Tibial artery (tissue), 4 donors: ENCODE measurements at regions not wholly inside any gene's neighbourhood (a gene's known extent, or its start where the extent isn't known, plus 50 kb on each side); places are given as distances from the start of the nearest gene placed in this dataset.

Source experiments
- DNase-seq, 2 donors: peaks; one replicate each; pipeline ENCODE4 v3.0.0-alpha.2; 2019
- H3K27ac ChIP-seq, 2 donors: fragments of 200-600 bp; sonication (generic) in 1 of 2; 1 replicate in 1 of 2; 2 replicates in 1 of 2; pipeline ENCODE4 v1.5.1; 2018 to 2019; ENCODE audit warnings: mild to moderate bottlenecking in 1 of 2
- H3K27me3 ChIP-seq, 2 donors: fragments of 200-600 bp; sonication (generic) in 1 of 2; one replicate each; pipeline versions ENCODE4 v1.5.1 to v1.6.0; 2016 to 2019
- H3K36me3 ChIP-seq, 3 donors: fragments of 200-600 bp; sonication (generic) in 2 of 3; one replicate each; pipeline ENCODE4 v1.5.1; 2016 to 2019; ENCODE audit warnings: mild to moderate bottlenecking in 2 of 3
- H3K4me1 ChIP-seq, 4 donors: fragments of 200-600 bp; sonication (generic) in 2 of 4; 1 replicate in 3 of 4; 2 replicates in 1 of 4; pipeline ENCODE4 v1.5.1; 2016 to 2019
- H3K4me3 ChIP-seq, 2 donors: fragments of 200-600 bp; sonication (generic) in 1 of 2; 1 replicate in 1 of 2; 2 replicates in 1 of 2; pipeline ENCODE4 v1.5.1; 2018 to 2019; ENCODE audit warnings: mild to moderate bottlenecking in 2 of 2
- H3K9me3 ChIP-seq, 3 donors: fragments of 200-600 bp; sonication (generic) in 1 of 3; one replicate each; pipeline ENCODE4 v1.5.1; 2016 to 2019
- intact Hi-C: fragments of 100-400 bp; cut with DNase I; formaldehyde crosslinking; loops from one replicate; pipeline ENCODE4 v1.15.0; 2023; ENCODE audit warnings: low total_unique reads
- TF ChIP-seq, protein P1 (sequence below), 2 experiments: fragments of 200-600 bp in 1 of 2; fragments of 450-650 bp in 1 of 2; IDR thresholded peaks; one replicate each; pipeline ENCODE4 v1.5.1; 2017 to 2019; ENCODE audit warnings: antibody characterized with exemption in 2 of 2, mild to moderate bottlenecking in 1 of 2, moderate library complexity in 1 of 2

DNA sequence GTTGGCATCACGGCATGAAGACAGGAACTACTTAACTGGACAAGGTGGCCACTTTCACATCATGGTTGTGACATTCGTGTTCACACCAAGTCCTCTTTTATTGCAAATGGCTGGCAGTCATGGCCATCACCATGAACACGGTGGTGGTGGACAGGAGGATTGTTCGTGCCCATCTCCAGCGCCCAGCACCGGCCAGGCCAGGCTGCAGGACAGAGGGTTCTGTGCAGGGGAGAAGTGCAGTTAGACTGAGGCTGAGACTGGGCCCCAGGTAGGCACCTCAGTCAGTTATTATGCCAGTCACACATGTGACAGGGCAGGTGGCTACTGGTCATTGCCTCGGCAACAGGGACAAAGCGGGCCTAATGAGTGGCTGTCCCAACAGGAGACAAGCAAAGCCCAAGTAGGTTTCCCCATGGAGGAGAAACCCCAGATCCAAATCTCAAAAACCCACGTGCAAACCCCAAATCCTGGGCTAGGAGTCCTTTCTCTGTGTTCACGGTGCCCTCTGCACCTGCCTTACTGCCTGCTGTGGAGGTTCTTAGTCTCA is 468.1 kb upstream of the MYT1L start:
- no peak overlapping the region for H3K4me3 ChIP-seq
- no peaks in the 10 kb centered on the region for H3K27me3 ChIP-seq
- no peaks in the 10 kb centered on the region for H3K36me3 ChIP-seq
- no peak overlapping the region for H3K27ac ChIP-seq
- peaks cover 0 to 7% (median 0%) of the 10 kb centered on the region in 3 donors for H3K9me3 ChIP-seq
- H3K4me1 ChIP-seq = no peaks in the 10 kb centered on the region
- TF ChIP-seq, protein P1, sequence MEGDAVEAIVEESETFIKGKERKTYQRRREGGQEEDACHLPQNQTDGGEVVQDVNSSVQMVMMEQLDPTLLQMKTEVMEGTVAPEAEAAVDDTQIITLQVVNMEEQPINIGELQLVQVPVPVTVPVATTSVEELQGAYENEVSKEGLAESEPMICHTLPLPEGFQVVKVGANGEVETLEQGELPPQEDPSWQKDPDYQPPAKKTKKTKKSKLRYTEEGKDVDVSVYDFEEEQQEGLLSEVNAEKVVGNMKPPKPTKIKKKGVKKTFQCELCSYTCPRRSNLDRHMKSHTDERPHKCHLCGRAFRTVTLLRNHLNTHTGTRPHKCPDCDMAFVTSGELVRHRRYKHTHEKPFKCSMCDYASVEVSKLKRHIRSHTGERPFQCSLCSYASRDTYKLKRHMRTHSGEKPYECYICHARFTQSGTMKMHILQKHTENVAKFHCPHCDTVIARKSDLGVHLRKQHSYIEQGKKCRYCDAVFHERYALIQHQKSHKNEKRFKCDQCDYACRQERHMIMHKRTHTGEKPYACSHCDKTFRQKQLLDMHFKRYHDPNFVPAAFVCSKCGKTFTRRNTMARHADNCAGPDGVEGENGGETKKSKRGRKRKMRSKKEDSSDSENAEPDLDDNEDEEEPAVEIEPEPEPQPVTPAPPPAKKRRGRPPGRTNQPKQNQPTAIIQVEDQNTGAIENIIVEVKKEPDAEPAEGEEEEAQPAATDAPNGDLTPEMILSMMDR (IDR thresholded peaks at IDR 0.05) = no peak
- intact Hi-C loops = no loop called here
- DNase-seq = no peak

DNA sequence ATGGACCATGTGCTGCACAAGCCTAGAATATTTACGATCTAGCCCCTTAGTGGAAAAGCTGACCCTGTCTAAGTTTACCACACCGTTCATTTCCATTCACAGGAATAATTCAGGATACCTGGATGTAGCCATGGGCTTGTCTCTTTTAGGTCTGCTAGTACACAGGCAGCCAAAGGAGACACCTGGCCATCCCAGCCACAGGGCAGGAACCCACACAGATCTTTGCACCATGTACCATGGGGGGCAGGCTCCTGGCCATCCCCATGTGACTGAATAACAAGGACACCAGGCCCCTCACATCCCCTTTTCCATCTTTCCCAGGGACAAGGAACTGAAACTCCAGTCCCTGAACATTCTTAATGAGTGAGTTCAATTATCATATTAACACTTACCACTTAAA is 467.3 kb upstream of the MYT1L start:
- Histone ChIP-seq H3K4me3 (no peak overlapping the region), H3K4me1 (no peaks in the 10 kb centered on the region), H3K27ac (no peak overlapping the region), H3K9me3 (peaks cover 0 to 7% (median 0%) of the 10 kb centered on the region in 3 donors), H3K27me3 (no peaks in the 10 kb centered on the region), H3K36me3 (no peaks in the 10 kb centered on the region)
- intact Hi-C loops = no loop called here
- peak in 1 of 2 donors; percentile 29 for DNase-seq
- TF ChIP-seq, protein P1 (IDR thresholded peaks at IDR 0.05) = no peak

DNA sequence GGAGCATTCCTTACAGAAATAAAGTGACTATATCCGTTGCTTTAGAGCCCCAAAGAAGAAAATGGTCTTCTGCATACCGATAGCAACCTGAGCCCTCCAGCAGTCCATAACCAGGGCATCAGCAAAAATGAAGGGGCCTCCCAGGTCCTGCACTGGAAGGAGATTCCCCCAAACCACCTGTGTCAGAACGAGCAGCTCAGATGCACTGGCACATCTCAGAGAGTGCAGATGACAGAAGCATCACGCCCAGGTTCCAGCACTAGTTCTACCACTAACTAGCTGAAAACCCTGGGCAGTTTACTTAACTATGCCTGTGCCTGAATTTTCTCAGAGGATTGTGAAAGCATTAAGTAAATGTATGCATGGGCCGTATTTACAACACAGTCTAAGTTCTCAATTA is 466.7 kb upstream of the MYT1L start:
- TF ChIP-seq, protein P1 (IDR thresholded peaks at IDR 0.05) = no peak
- no peaks in the 10 kb centered on the region for H3K27me3 ChIP-seq
- H3K4me1 ChIP-seq = no peaks in the 10 kb centered on the region
- no peaks in the 10 kb centered on the region for H3K36me3 ChIP-seq
- peaks cover 0 to 5% (median 0%) of the 10 kb centered on the region in 3 donors for H3K9me3 ChIP-seq
- intact Hi-C loops = no loop called here
- no peak overlapping the region for H3K27ac ChIP-seq
- DNase-seq = peak in 1 of 2 donors; percentile 6
- H3K4me3 ChIP-seq = no peak overlapping the region

DNA sequence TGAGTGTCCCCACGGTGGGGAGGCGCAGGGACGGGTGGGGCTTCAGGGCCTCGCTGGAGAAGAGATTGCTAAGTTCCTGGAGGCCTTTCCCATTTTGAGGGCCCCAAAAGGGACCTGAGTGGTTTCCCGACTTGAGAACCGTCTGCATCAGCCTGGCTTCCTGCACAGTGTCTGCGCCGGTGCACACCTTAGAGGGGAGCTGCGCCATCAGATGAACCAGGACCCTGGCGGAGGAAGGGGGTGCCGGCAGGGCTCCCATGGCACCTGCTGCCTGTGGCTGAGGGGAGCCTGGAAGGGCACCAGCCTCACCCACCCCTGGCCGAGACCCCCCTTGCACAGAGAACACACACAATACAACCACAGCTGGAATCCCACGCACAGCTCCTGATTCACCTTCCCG is 465.1 kb upstream of the MYT1L start:
- Histone ChIP-seq H3K27me3 (peaks cover 0 to 3% of the 10 kb centered on the region in 2 donors), H3K36me3 (no peaks in the 10 kb centered on the region), H3K27ac (no peak overlapping the region), H3K4me3 (no peak overlapping the region), H3K4me1 (no peaks in the 10 kb centered on the region), H3K9me3 (no peaks in the 10 kb centered on the region)
- peak in 1 of 2 donors; percentile 43 for DNase-seq
- intact Hi-C loops = no loop called here
- TF ChIP-seq, protein P1 (IDR thresholded peaks at IDR 0.05) = no peak

DNA sequence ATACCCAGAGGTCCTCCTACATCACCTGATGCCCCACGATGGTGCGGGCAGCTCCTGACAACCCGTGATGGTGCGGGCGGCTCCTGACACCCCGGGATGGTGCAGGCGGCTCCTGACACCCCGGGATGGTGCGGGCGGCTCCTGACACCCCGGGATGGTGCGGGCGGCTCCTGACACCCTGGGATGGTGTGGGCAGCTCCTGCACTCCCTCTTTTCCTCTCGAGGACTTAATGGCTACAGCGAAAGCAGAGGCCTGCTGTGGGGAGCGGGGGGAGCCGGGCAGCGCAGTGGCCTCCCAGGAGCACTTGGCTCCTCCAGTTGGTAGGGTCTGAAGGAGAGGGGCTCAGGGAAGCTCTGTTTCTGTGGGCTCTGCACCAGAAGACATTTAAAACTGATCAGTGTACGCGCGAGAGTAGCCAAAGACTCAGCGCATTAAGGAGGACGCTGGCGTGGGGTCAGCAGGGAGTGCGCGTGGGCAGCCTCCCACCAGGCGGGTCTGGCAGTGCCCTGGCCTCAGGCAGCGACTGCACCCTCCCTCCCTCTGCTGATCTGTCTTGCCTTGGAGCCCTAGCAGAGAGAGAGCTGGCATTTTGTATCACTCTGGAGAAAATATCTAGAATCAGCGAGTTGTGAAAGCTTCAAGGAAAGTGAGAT is 464.5 kb upstream of the MYT1L start:
- Histone ChIP-seq H3K4me3 (no peak overlapping the region), H3K27me3 (peaks cover 0 to 3% of the 10 kb centered on the region in 2 donors), H3K4me1 (no peaks in the 10 kb centered on the region), H3K27ac (no peak overlapping the region), H3K36me3 (no peaks in the 10 kb centered on the region), H3K9me3 (no peaks in the 10 kb centered on the region)
- TF ChIP-seq, protein P1 (IDR thresholded peaks at IDR 0.05) = no peak
- DNase-seq = peak in 1 of 2 donors; percentile 27
- intact Hi-C loops = no loop called here
